ENCODE measurements at regions not wholly inside any gene's neighbourhood (a gene's known extent, or its start where the extent isn't known, plus 50 kb on each side); places are given as distances from the start of the nearest gene placed in this dataset.
"Not testable (repeated sequence)": the region's sequence is repeated elsewhere in the genome, so short reads cannot be mapped to it uniquely, and the experiment has no call there.

DNA sequence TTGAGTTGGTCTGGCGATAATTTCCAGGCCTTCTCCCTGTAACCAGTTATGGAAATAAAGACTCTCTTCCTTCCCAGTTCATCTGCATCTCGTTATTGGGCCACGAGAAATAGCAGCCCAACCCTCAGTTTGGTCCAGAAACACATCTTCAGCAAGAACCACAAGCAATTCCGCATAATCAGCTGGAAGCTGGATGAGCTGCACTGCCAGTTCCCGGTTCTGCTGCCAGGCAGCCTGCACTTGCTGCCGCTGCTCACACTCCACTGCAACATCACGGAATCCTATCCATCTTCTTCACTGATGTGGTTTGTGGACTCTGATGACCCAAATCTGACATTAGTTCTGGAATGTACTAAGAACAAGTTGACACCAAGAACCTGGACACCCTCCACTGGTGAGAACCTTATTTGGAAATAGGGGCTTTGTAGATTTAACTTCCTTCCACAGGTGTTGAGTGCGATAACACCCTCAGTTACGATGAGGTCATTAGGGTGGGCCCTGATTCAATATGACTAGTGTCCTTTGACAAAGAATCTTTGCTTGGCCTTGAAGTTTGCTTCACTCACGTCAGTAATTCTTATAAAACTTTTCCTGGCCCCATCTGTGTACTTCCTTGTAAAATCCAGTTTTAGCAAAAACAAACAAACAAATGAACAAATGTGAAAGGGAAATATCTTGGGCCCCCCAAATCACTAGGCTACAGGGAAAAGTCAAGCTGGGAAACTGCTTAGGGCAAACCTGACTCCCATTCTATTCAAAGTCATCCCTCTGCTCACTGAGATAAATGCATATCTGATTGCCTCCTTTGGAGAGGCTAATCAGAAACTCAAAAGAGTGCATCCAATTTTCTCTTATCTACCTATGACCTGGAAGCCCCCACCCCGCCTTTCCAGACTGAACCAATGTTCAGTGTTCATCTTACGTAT, 221.9 kb upstream of the PROK2 start:
- no peak for ATAC-seq

DNA sequence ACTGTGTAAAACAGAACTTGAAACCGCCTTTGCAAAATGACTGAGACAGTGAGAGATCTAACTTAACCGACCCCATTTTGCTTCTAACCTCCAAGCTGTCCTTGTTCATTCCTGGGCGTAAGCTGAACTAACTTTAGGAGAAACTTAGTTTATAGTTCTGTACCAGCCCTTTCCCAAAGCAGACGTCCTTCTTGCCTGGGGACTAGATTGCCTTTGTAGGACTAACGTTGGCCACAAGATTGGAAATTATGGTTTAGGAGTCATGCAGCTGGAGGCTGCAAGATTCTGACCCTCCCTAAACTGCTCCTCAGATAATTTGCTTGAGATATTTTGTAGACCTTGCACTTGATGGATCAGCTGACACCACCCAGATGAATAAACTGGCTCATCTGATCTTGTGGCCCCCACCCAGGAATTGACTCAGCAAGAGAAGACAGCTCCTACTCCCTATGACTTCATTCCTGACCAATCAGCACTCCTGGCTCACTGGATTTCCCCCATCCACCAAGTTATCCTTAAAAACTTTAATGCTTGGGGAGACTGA, 219.9 kb upstream of the PROK2 start:
- ATAC-seq: no peak

DNA sequence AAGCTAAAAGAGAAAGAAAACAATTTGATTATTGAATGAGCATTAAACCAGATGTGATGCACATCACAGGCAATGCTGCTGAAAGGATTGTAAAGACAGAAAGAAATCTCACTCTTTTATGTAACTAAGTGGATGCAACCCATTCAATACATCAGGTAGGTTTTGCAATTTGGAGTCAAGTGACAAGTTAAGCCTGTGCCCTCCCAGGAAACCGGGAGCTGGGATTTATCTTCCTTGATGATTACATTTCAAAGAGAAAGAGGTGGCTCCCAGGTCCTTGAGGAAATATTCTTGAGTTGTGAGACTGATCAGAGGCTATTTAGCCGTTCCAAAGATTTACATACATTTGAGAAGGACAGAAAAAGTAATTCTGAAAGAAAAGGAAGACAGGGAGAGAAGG, 219.0 kb upstream of the PROK2 start:
- ATAC-seq: no peak

DNA sequence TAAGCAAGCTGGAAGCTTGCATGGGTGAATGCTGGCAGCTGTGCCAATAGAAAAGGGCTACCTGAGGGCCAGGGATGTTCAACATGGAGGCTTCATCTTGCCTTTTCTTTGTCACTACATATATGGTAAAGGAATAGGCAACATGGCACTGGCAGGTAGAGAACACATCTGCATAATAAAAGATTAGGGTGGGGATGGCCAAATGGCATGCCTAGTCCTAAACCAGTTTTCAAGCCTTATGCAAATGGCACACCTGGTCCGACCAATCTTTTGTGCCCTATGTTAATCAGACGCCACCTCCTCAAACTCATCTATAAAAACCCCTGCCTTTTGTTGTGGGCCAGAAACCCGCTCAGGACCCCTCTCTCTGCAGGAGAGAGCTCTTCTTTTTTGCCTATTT, 216.8 kb upstream of the PROK2 start:
- ATAC-seq: no peak

DNA sequence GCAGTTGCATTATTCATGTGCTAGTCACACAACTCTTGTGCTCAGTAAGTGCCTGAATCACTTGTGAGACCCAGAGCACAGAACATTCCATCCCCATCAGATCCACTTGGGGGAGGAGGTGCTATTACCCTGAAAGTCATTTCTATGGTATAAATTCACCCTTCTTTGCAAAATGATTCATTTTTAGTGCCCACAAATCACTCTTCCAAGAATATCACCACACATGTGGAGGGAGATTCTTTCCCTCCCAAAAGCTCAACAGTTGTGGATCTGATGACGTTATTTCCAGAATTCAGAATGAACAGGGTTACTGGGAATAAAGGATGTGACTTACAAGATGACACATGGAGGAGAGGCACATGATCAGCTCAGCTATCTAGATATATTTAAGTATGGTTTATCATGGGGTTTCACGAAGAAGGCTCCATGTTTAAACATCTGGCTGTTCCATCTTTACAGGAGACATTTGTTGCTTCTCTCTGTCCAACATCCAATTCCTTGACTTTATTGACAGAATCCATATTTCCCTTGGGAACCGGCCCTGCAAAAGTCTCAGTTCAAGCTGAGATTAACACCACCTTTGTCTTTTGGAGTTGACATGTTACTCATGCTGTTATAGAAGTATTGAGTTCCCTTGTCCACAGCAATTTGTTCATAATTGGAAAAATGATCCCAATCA, 214.2 kb upstream of the PROK2 start:
- ATAC-seq: peak; percentile 90

DNA sequence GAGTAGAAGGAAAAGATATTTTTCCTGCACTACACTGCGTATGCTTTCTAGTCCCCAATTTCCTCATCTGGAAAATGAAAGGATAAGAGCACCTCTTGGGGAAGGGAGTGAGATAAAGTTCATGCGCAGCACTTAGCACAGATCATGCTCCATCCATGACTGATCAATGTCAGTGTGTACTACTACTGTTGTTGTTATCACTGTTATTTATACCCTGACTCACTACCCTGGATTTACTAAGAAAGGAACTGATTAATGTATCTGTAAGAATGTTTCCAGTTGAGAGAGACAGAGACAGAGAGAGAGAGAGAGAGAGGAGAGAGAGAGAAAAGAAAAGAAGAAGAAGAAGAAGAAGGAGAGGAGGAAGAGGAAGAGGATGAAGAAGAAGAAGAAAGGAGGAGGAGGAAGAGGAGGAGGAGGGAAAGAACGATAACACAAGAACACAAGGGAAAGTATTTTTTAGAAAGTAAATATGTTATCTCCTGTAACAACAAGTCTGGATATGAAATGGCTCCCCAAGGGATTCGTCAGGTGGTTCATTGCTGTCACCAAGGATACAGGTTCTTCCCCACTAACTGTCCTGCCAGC, 212.2 kb upstream of the PROK2 start:
- ATAC-seq: peak; percentile 33 to 46

DNA sequence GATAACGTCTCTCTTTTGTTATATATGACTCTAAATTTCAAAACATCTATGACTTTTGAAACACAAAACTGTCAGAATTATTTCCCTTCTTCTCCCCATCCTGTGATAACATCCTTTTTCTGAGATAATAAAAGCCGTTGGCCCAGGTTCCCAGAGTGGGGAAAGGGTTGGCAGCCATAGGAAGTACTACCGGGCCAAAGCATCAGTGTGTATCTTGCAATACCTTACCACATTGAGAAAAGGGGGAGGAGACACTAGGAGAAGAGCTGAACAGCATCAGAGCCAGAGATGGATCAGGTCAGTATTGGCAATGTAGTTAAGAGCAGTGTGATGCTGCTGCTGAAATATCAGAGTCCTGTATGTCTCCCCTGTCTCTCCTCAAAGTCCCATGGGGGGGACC, 210.0 kb upstream of the PROK2 start:
- no peak for ATAC-seq

DNA sequence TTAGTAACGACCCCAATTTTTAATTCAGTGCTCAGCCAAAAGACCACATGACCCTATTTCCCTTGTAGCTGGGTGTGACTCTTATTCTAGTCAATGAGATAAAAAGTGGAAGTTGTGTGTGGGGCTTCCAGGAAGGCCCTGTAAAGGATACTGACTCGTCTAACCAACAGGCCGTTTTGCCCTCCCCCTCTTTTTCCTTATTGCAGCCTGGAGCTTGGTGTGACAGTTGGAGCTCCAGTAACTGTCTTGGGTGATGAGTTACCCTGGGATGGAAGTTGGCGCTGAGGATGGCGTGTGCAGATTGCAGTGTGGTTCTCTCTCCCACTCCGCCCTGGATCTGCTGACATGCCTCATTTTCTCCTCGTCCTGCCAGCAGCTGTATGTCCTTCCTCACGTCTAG, 209.3 kb upstream of the PROK2 start:
- no peak for ATAC-seq

DNA sequence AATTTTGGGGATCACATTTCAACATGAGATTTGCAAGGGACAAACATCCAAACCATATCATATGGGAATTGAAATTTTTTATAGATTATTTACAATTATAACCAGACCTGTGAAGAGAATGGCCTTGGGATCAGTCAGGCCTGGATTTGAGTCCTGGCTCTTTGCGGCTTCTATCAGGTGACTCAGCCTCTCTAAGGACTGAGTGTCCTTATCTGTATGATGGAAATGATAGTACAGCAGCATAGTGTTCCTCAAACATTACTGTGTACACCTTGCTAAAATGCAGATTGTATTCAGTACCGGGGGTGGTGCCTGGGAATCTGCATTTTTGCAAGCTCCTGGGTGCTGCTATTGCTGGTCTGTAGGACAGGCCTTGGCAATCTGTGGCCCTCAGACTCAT, 206.7 kb upstream of the PROK2 start:
- ATAC-seq: no peak

DNA sequence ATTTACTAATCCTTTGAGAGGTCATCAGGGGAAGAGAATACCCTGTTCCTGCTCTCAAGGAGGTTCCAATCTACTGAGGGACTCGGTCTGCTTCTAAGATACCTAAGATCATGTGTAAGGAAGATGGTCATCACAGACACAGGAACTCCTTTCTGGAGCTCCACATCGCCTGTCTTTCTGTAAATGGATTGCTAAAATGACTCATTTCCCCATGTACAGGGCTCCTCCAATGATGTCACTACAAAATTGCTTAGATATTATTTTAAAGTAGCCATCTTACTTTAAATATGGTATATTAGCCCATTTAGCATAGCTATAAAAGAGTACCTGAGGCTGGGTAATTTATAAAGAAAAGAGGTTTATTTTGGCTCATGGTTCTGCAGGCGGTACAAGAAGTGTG, 206.1 kb upstream of the PROK2 start:
- ATAC-seq: no peak

DNA sequence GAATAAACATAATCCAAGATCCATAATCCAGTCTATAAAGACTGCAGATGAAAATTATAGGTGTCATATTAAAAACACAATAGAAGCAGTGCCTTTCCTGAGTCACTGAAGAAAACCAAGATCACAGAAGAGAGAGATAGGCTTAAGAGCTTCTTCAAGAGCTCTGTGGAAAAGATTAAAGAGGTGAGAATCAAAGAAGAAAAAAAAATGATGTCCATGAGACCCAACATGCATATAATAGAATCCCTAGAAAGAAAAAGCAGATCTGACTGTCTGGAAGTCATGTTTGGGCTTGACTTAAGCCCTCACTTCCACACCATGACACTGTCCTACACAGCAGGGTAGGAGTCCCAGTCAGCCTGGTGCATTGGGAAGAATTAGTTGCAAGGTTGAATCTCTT, 205.6 kb upstream of the PROK2 start:
- no peak for ATAC-seq

DNA sequence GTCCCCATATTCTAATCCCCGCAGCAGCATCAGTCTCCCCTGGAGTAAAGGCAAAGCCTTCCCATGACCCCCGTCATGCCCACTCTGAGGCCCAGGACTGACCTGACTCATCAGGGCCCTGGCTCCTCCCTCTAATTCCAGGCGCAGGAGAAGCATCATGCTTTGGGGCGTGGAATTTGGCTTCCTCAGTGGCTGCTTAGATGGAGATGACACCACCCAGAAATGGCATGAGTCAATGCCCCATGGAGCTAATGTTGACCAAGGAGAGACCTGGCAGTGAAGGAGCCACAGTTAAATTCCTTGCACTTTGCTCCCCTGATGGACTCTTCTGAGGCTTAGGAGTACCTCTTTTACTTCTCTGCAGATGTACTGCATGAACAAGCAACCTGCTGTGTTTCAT, 204.2 kb upstream of the PROK2 start:
- ATAC-seq: no peak

DNA sequence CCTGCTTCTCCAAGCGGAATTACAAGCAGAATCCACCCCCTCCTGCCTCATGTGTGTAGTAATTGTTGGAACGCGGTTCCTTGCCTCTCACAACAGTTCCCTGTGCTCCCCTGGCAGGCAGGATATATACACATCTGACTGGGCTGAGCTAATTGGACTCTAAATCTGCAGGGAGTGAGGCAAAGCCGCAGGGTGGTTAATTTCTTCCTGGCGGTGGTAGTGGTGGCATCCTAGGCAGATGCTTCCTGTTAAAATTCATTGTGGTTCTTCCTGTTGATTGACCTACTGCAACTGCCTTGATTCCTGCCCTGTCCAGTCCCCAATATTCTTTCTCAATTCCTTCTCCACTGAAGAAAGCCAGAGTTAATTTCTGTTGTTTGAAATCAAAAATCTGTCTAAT, 202.9 kb upstream of the PROK2 start:
- ATAC-seq: no peak

DNA sequence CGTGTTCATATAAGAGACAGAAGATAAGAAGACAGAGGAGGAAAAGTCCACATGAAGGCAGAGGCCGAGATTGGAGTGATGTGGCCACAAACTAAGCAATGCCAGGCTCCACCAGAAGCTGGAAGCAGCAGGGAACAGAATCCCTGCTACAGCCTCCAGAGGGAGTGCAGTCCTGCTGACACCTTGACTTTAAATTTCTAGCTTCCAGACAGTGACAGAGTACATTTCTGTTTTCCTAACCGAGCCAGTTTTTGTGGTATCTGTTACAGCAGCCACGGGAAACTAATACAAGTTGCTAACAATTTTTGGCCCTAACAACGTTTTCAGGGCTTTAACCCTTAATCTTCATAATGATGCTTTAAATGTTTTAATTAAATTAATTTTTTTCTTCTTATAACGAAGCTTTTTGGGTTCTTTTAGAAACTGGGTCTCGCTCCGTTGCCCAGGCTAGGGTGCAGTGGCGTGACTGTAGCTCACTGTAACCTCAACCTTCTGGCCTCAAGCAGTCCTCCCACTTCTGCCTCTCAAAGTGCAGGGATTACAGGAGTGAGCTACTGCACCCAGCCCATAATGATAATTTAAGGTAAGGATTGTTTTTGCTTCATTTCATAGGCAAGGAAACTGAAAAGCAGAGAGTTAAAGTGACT, 202.3 kb upstream of the PROK2 start:
- ATAC-seq: no peak

DNA sequence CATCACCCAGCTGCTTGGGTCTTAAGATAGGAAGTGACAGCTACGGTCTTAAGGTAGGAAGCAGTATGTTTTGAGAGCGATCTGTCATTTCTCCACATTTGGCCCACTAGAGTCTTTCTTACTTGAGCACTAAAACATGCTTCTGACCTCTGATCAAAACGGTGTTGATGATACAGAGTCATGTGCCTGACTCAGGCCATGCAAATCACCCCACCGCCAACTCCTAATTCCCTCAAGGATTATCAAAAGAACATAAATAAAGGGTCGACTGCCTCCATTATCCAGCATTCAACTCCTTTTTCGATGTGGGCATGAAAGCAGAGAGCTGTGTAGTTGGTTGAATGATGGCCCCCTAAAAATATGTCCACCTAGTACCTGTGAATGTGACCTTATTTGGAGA, 201.7 kb upstream of the PROK2 start:
- ATAC-seq: no peak

DNA sequence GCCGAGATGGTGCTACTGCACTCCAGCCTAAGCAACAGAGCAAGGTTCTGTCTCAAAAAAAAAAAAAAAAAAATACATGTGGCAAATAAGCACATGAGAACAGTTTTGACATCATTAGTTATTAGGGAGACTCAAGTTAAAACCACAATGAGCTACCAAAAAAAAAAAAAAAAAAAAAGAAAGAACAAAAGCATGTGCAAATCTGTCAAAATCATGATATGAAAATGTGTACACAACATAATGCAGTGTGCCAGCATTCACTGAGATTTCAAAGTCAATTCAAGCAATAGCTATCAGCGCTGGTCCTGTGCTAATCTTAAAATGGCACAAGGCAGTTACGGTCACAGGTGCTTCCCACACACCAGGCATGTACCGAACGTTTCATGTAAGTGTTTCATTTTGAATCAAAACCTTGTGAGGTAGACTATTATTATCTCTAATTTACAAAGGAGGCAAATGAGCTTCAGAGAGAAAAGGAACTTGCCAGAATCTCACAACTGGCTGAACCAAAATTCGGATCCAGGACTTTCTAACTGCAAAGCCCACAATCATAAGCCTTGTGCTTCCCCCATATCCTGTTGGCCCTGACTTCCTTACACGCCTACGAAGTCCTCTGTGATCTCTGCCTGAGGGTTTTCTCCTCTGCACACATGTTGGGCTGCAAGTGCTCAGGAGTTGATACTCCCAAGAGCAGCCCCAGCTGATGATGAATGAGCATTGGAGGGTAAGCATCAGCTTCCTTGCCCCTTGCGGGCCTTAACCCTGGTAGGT, 200.1 kb upstream of the PROK2 start:
- peak; percentile 74 to 76 for ATAC-seq

DNA sequence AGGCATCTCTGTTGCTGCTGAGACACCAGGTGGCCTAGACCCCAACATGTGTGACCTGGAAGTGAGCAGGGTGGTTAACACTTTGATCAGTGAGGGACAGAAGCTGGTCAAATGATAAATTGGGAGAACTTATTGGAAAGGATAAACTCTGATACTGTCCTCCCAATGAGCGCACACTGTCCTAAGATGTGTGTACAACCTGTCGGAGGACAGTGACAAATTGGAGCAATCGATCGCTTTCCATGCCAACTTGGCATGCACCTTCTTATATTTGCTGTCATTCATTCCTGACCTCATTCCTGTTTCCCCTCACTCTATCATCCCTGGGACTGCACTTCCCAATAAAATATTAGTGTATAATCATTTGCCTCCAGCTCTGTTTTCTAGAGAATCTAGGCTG, 198.7 kb upstream of the PROK2 start:
- no peak for ATAC-seq

DNA sequence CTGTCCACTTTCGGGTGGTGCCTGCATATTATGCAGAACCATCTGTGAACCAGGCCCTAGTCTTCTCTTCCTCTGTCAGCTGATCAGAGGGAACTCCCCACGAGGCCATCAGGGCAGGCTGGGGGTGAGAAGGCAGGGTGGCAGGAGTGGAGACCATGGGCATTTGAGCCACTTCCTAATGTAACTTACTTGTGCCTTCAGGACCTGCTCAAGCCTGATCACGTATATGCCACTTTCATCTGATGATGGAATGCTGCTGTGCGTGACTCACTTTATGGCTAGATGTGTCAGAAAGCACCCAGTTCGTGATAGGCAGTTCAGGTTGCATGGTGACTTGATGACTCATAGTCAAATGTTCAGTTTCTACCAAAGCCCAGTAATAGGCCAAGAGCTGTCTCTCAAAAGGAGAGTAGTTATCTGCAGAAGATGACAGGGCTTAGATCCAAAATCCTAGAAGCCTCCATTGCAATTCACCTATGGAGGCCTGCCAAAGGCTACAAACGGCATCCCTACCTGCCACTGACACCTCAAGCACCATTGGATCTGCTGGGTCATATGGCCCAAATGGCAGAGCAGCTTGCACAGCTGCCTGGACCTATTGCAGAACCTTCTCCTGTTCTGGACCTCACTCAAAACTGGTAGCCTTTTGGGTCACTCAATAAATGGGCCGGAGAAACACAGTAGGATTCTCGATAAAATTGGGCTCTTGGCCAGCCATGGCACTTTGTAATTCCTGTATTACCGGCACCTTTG, 197.7 kb upstream of the PROK2 start:
- not testable (repeated sequence) for ATAC-seq

DNA sequence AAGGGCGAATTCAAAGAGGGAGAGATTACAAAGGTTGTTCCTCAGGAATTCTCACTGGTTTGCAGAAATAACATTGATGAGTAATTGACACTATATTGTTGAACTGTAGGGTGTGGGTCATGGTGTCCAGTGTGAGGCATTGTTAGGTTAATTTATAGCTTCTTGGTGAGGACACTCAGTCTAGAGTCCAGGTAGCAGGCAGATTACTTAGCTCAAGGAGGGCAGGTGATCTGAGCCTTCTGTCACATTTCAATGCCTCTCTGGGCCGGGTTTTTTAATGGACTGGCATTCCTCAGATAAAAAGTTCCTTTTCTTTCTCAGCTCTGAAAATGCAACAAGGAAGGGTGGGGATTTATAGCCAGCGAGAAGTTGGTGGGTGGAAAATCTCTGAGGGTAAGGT, 194.2 kb upstream of the PROK2 start:
- no peak for ATAC-seq

DNA sequence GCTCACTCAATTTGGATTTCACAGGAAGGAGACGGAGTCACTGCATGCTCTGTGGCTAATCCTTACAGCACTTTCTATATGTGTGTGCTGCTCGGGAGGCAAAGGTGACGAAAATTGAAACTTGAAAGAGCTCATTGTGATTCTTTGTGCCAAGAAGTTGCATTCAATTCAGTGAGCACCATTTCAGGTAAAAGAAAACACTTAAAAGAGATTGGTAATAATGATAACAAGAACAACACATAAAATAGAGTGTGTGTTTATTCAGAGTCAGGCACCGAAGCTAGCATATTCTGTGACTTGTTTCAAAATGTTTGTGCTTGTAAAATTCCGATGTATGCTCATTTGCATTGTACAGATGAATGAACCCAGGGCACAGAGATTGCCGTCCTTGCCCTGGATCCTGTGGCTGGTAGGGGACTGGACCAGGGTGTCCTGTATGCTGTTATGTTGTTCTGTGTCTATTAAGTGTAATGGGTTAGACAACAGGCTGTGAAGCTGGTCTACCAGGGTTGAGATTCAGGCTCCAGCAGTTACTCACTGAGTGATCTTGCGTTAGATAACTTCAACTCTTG, 193.3 kb upstream of the PROK2 start:
- ATAC-seq: peak; percentile 77 to 83

DNA sequence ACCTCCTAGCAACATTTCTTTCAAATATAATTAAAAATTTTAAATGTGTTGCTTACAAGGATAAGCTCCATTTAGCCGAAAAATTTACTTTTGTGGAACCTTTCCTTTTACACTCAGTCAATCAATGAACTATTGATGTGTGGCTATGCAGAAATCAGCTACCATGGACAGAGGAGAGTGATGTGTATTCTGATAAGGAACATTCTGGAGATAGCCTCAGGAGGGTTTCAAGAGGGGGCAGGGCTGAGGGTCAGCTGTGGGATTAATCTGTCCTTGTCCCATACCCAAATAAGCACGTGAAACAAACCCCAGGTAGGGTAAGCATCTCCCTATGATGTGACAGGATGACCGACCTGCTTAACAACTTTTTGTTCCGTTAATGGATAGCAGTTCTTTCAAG, 192.6 kb upstream of the PROK2 start:
- ATAC-seq: no peak
